WTC11 (cell line): ENCODE measurements at regions not wholly inside any gene's neighbourhood (a gene's known extent, or its start where the extent isn't known, plus 50 kb on each side); places are given as distances from the start of the nearest gene placed in this dataset.

Experiments used
- ATAC-seq: fragments of 200-7000 bp; cut with Tn5 transposase; 2 replicates; pipeline ENCODE4 v1.10.0; 2021; ENCODE audit warnings: mild to moderate bottlenecking, moderate library complexity
- CTCF ChIA-PET: fragments of 300-600 bp; sonication (Branson Sonifier 250); formaldehyde crosslinking; loops from one replicate; lab custom pipeline; 2021; ENCODE audit warnings: antibody characterized with exemption; lab: Charles Lee
- POLR2A ChIA-PET: fragments of 350-600 bp; sonication (Branson Sonifier 250); formaldehyde crosslinking; loops from one replicate; lab custom pipeline; 2021; ENCODE audit warnings: antibody characterized with exemption; lab: Charles Lee
- DNase-seq: peaks from one replicate; pipeline ENCODE4 v3.0.0; 2021; ENCODE audit warnings: low spot score
- H3K27ac Mint-ChIP-seq: 2 replicates; pipeline ENCODE4 v1.8.0; 2021; ENCODE audit warnings: mixed read lengths
- H3K27me3 Mint-ChIP-seq: 2 replicates; pipeline ENCODE4 v1.8.0; 2021; ENCODE audit warnings: low read depth, mild to moderate bottlenecking, moderate library complexity, mixed read lengths
- H3K36me3 Mint-ChIP-seq: 2 replicates; pipeline ENCODE4 v1.8.0; 2021; ENCODE audit warnings: mixed read lengths
- H3K4me1 Mint-ChIP-seq: 2 replicates; pipeline ENCODE4 v1.8.0; 2022; ENCODE audit warnings: mixed read lengths
- H3K4me3 Mint-ChIP-seq: 2 replicates; pipeline ENCODE4 v1.8.0; 2021; ENCODE audit warnings: mild to moderate bottlenecking, moderate library complexity, mixed read lengths
- H3K9me3 Mint-ChIP-seq: 2 replicates; pipeline ENCODE4 v1.8.0; 2021; ENCODE audit warnings: mixed read lengths
- ATF1 ChIP-seq: sonication (generic); formaldehyde crosslinking; IDR thresholded peaks from 2 replicates; pipeline ENCODE4 v1.8.1; 2023; ENCODE audit warnings: mild to moderate bottlenecking, moderate library complexity, missing genetic modification reagents
- ATF6 ChIP-seq: sonication (generic); formaldehyde crosslinking; IDR thresholded peaks from 2 replicates; pipeline ENCODE4 v1.8.1; 2023; ENCODE audit warnings: mild to moderate bottlenecking, missing genetic modification reagents
- CREB1 ChIP-seq: sonication (generic); formaldehyde crosslinking; IDR thresholded peaks from 2 replicates; pipeline ENCODE4 v1.8.0; 2023; ENCODE audit warnings: mild to moderate bottlenecking, missing genetic modification reagents
- CREM ChIP-seq: sonication (generic); formaldehyde crosslinking; IDR thresholded peaks from 2 replicates; pipeline ENCODE4 v1.8.1; 2022; ENCODE audit warnings: mild to moderate bottlenecking, missing genetic modification reagents, moderate library complexity
- FOXK1 ChIP-seq: sonication (generic); formaldehyde crosslinking; IDR thresholded peaks from 2 replicates; pipeline ENCODE4 v1.8.0; 2022; ENCODE audit warnings: mild to moderate bottlenecking, moderate library complexity, missing genetic modification reagents
- FOXP1 ChIP-seq: sonication (generic); formaldehyde crosslinking; IDR thresholded peaks from 2 replicates; pipeline ENCODE4 v1.8.0; 2022; ENCODE audit warnings: missing genetic modification reagents, mild to moderate bottlenecking, moderate library complexity, borderline replicate concordance
- IRF2 ChIP-seq: sonication (generic); formaldehyde crosslinking; IDR thresholded peaks from 2 replicates; pipeline ENCODE4 v1.8.0; 2022; ENCODE audit warnings: low read depth, missing genetic modification reagents, borderline replicate concordance
- JUN ChIP-seq: sonication (generic); formaldehyde crosslinking; IDR thresholded peaks from 2 replicates; pipeline ENCODE4 v1.8.0; 2023; ENCODE audit warnings: mild to moderate bottlenecking, missing genetic modification reagents
- MXD4 ChIP-seq: fragments of 250-450 bp; sonication (Bioruptor Pico); IDR thresholded peaks from 2 replicates; pipeline ENCODE4 v1.8.0; 2021; ENCODE audit warnings: mild to moderate bottlenecking, moderate library complexity, borderline replicate concordance
- NR1H2 ChIP-seq: sonication (generic); formaldehyde crosslinking; IDR thresholded peaks from 2 replicates; pipeline ENCODE4 v1.9.0; 2021; ENCODE audit warnings: mild to moderate bottlenecking, moderate library complexity, missing genetic modification reagents
- SOX15 ChIP-seq: fragments of 250-450 bp; sonication (Bioruptor Pico); IDR thresholded peaks from 2 replicates; pipeline ENCODE4 v1.9.0; 2021; ENCODE audit warnings: mild to moderate bottlenecking
- SP1 ChIP-seq: sonication (generic); formaldehyde crosslinking; conservative IDR thresholded peaks from 2 replicates; pipeline ENCODE4 v1.8.1; 2022; ENCODE audit warnings: missing genetic modification reagents
- TP53 ChIP-seq: sonication (generic); formaldehyde crosslinking; IDR thresholded peaks from 2 replicates; pipeline ENCODE4 v1.8.1; 2023; ENCODE audit warnings: mild to moderate bottlenecking, missing genetic modification reagents
- USF1 ChIP-seq: sonication (generic); formaldehyde crosslinking; IDR thresholded peaks from 2 replicates; pipeline ENCODE4 v1.8.0; 2022; ENCODE audit warnings: mild to moderate bottlenecking, missing genetic modification reagents
- ZBTB21 ChIP-seq: sonication (generic); formaldehyde crosslinking; IDR thresholded peaks from 2 replicates; pipeline ENCODE4 v1.8.1; 2023; ENCODE audit warnings: mild to moderate bottlenecking, missing genetic modification reagents, borderline replicate concordance
- ZNF396 ChIP-seq: fragments of 250-450 bp; sonication (Bioruptor Pico); IDR thresholded peaks from 2 replicates; pipeline ENCODE4 v1.8.0; 2021; ENCODE audit warnings: mild to moderate bottlenecking, moderate library complexity, borderline replicate concordance
- ZNF416 ChIP-seq: fragments of 250-450 bp; sonication (Bioruptor Pico); IDR thresholded peaks from 2 replicates; pipeline ENCODE4 v1.9.0; 2021; ENCODE audit warnings: mild to moderate bottlenecking, inconsistent platforms
- ZNF423 ChIP-seq: fragments of 250-450 bp; sonication (Bioruptor Pico); IDR thresholded peaks from 2 replicates; pipeline ENCODE4 v2.1.2; 2022; ENCODE audit warnings: mild to moderate bottlenecking, moderate library complexity
- ZNF512 ChIP-seq: sonication (generic); formaldehyde crosslinking; IDR thresholded peaks from 2 replicates; pipeline ENCODE4 v1.8.1; 2022; ENCODE audit warnings: missing genetic modification reagents, borderline replicate concordance
- ZNF532 ChIP-seq: fragments of 250-450 bp; sonication (Bioruptor Pico); IDR thresholded peaks from 2 replicates; pipeline ENCODE4 v1.9.0; 2021; ENCODE audit warnings: mild to moderate bottlenecking, borderline replicate concordance
- ZNF671 ChIP-seq: fragments of 250-450 bp; sonication (Bioruptor Pico); IDR thresholded peaks from 2 replicates; pipeline ENCODE4 v1.8.0; 2021; ENCODE audit warnings: mild to moderate bottlenecking

- TF ChIP-seq IRF2 (no peak), ZBTB21 (CRISPR knock-in tag) (no peak), ZNF423 (CRISPR knock-in tag) (no peak), ZNF671 (CRISPR knock-in tag) (no peak), ZNF532 (CRISPR knock-in tag) (no peak), SOX15 (CRISPR knock-in tag) (no peak), CREB1 (CRISPR knock-in tag) (no peak), FOXP1 (CRISPR knock-in tag) (no peak)
- TF ChIP-seq, all 79 proteins: peak for 0
Observed at GRCh38 chr1:234892642-234893041, 236.0 kb downstream of the TOMM20 start (continued).

GRCh38 chr1:234891427-234891826 is 237.2 kb downstream of the TOMM20 start:
- ATAC-seq (no peak), DNase-seq (no peak)
- H3K4me3 Mint-ChIP-seq: no peak overlapping the region
- no peaks in the 10 kb centered on the region for H3K36me3 Mint-ChIP-seq
- CTCF ChIA-PET: no interaction called here
- no peak for TF ChIP-seq CREM (CRISPR knock-in tag)
- TF ChIP-seq JUN (CRISPR knock-in tag): no peak
- TF ChIP-seq TP53 (CRISPR knock-in tag): no peak
- no peak for TF ChIP-seq FOXK1
- TF ChIP-seq ZNF512 (CRISPR knock-in tag): no peak
- TF ChIP-seq ATF1 (CRISPR knock-in tag): no peak
- no peak for TF ChIP-seq ATF6 (CRISPR knock-in tag)
- no peak for TF ChIP-seq USF1 (CRISPR knock-in tag)
- no peak for TF ChIP-seq SP1
- TF ChIP-seq ZNF532 (CRISPR knock-in tag): no peak
- TF ChIP-seq MXD4 (CRISPR knock-in tag): no peak
- TF ChIP-seq NR1H2 (CRISPR knock-in tag): no peak
- no peak for TF ChIP-seq ZNF396 (CRISPR knock-in tag)
- TF ChIP-seq ZNF416 (CRISPR knock-in tag): no peak
- TF ChIP-seq CREB1 (CRISPR knock-in tag): no peak
- POLR2A ChIA-PET: interaction anchor here (0.6 kb wide), 1 partner anchor 13 kb away, joined by 4 read pairs; no protein-coding TSS in a partner anchor
- H3K27ac Mint-ChIP-seq: no peak overlapping the region
- 0 out of 2 replicates have a peak, but pooled peaks cover 4% of the 10 kb centered on the region for H3K9me3 Mint-ChIP-seq
- H3K27me3 Mint-ChIP-seq: no peaks in the 10 kb centered on the region
- no peaks in the 10 kb centered on the region for H3K4me1 Mint-ChIP-seq
